B cell (primary cell): ENCODE measurements at regions not wholly inside any gene's neighbourhood (a gene's known extent, or its start where the extent isn't known, plus 50 kb on each side); places are given as distances from the start of the nearest gene placed in this dataset.

ENCODE experiments used
- ATAC-seq: fragments of 200-7000 bp; cut with Tn5 transposase; one replicate; pipeline ENCODE4 v1.10.0; 2021; ENCODE audit warnings: low read depth, mild to moderate bottlenecking, moderate number of reproducible peaks, moderate library complexity
- CTCF ChIA-PET: fragments of 350-600 bp; sonication (Branson Sonifier 250); formaldehyde crosslinking; loops from one replicate; lab custom pipeline; 2021; ENCODE audit warnings: antibody characterized with exemption, inconsistent platforms; lab: Charles Lee
- POLR2A ChIA-PET: fragments of 350-600 bp; sonication (Branson Sonifier 250); formaldehyde crosslinking; loops from one replicate; lab custom pipeline; 2021; ENCODE audit warnings: antibody characterized with exemption; lab: Charles Lee
- DNase-seq: peaks from one replicate; pipeline ENCODE4 v3.0.0; 2013
- H2AFZ ChIP-seq: 2 replicates; pipeline ENCODE4 v1.6.1; 2012; ENCODE audit warnings: mild to moderate bottlenecking, low read depth, low read length; ENCODE audit not compliant: insufficient read depth, poor library complexity, severe bottlenecking
- H3K27ac ChIP-seq, 2 donors: 1 replicate in 1 of 2; 2 replicates in 1 of 2; pipeline ENCODE4 v1.5.1; 2012 to 2013; ENCODE audit warnings: low read length in 2 of 2, mild to moderate bottlenecking in 2 of 2, moderate library complexity in 1 of 2
- H3K27me3 ChIP-seq, 4 experiments: fragments of 200-600 bp in 1 of 4; sonication (generic) in 1 of 4; replicated peaks in 1 of 4; 1 replicate in 2 of 4; 2 replicates in 2 of 4; pipeline versions ENCODE4 v1.6.1 to v1.7.0; 2013 to 2016; ENCODE audit warnings: low read length in 3 of 4, mild to moderate bottlenecking in 2 of 4, mixed read lengths in 1 of 4, moderate library complexity in 1 of 4; ENCODE audit not compliant: insufficient read depth in 4 of 4, control insufficient read depth in 3 of 4; ENCODE audit errors: control extremely low read depth in 1 of 4
- H3K36me3 ChIP-seq, 2 experiments: replicated peaks in 1 of 2; 1 replicate in 1 of 2; 2 replicates in 1 of 2; pipeline versions ENCODE4 v1.6.1 to v1.7.1; 2013; ENCODE audit warnings: low read length in 1 of 2; ENCODE audit not compliant: insufficient read depth in 2 of 2, control insufficient read depth in 1 of 2; ENCODE audit errors: control extremely low read depth in 1 of 2, extremely low read depth in 1 of 2
- H3K4me1 ChIP-seq, 2 donors: fragments of 200-600 bp in 1 of 2; sonication (generic) in 1 of 2; 1 replicate in 1 of 2; 2 replicates in 1 of 2; pipeline versions ENCODE4 v1.5.1 to v1.6.1; 2013 to 2017; ENCODE audit warnings: low read length in 2 of 2; ENCODE audit not compliant: control insufficient read depth in 2 of 2, insufficient read depth in 2 of 2
- H3K4me2 ChIP-seq: replicated peaks from 2 replicates; pipeline ENCODE3; 2012; ENCODE audit warnings: mild to moderate bottlenecking, low read depth, low read length; ENCODE audit not compliant: poor library complexity, severe bottlenecking
- H3K4me3 ChIP-seq, 5 experiments: fragments of 200-600 bp in 1 of 5; sonication (generic) in 1 of 5; 1 replicate in 3 of 5; 2 replicates in 2 of 5; pipeline versions ENCODE4 v1.5.1 to v1.7.0; 2011 to 2016; ENCODE audit warnings: low read length in 4 of 5, mild to moderate bottlenecking in 4 of 5, low read depth in 2 of 5, control low read depth in 1 of 5, moderate library complexity in 1 of 5; ENCODE audit not compliant: insufficient read depth in 1 of 5; ENCODE audit errors: control extremely low read depth in 1 of 5, extremely low read depth in 1 of 5
- H3K79me2 ChIP-seq: fragments of 200-600 bp; sonication (generic); one replicate; pipeline ENCODE4 v1.6.0; 2016; ENCODE audit warnings: low read length; ENCODE audit not compliant: control insufficient read depth, insufficient read depth
- H3K9ac ChIP-seq: fragments of 200-600 bp; sonication (generic); 2 replicates; pipeline ENCODE4 v1.6.1; 2017; ENCODE audit warnings: mild to moderate bottlenecking, low read length, moderate library complexity
- H3K9me3 ChIP-seq, 3 donors: one replicate each; pipeline versions ENCODE4 v1.6.1 to v1.7.1; 2013; ENCODE audit warnings: low read length in 2 of 3; ENCODE audit not compliant: control insufficient read depth in 2 of 3, insufficient read depth in 1 of 3; ENCODE audit errors: control extremely low read depth in 1 of 3
- H4K20me1 ChIP-seq: 2 replicates; pipeline ENCODE4 v1.6.0; 2012; ENCODE audit warnings: mild to moderate bottlenecking, low read length; ENCODE audit not compliant: insufficient read depth, control insufficient read depth, poor library complexity, severe bottlenecking
- H3K27ac Mint-ChIP-seq: one replicate; pipeline ENCODE4 v1.8.0; 2021; ENCODE audit warnings: mixed read lengths
- H3K27me3 Mint-ChIP-seq: one replicate; pipeline ENCODE4 v1.8.0; 2021; ENCODE audit warnings: mixed read lengths
- H3K4me1 Mint-ChIP-seq: one replicate; pipeline ENCODE4 v1.8.0; 2021; ENCODE audit warnings: mixed read lengths
- H3K4me3 Mint-ChIP-seq: one replicate; pipeline ENCODE4 v1.8.0; 2021; ENCODE audit warnings: mixed read lengths
- H3K9me3 Mint-ChIP-seq: one replicate; pipeline ENCODE4 v1.8.0; 2022; ENCODE audit warnings: mixed read lengths; ENCODE audit not compliant: insufficient read depth
- CTCF ChIP-seq: fragments of 200-600 bp; IDR thresholded peaks from one replicate; pipeline ENCODE4 v1.8.0; 2022; ENCODE audit warnings: antibody characterized with exemption, mild to moderate bottlenecking
- EZH2 ChIP-seq: IDR thresholded peaks from 2 replicates; pipeline ENCODE4 v1.6.1; 2012; ENCODE audit warnings: borderline replicate concordance, low read depth, mild to moderate bottlenecking, moderate library complexity, low read length; ENCODE audit not compliant: insufficient read depth, poor library complexity, severe bottlenecking
- WGBS: methylation state at CpG from one replicate; pipeline ENCODE4 v1.1.5; 2013; ENCODE audit warnings: missing lambda C conversion rate; ENCODE audit not compliant: insufficient coverage; 5-methylcytosine and 5-hydroxymethylcytosine counted together
- intact Hi-C: fragments of 100-400 bp; cut with micrococcal nuclease; formaldehyde crosslinking; loops from one replicate; pipeline ENCODE4 v1.10.0; 2022

GRCh38 chr1:69088571-69088970 lies 479.2 kb upstream of the LRRC7 start:
- Mint-ChIP-seq H3K27ac (no peak overlapping the region), H3K27me3 (no peaks in the 10 kb centered on the region), H3K9me3 (peaks cover 11% of the 10 kb centered on the region), H3K4me3 (no peak overlapping the region), H3K4me1 (no peaks in the 10 kb centered on the region)
- TF ChIP-seq CTCF (no peak), EZH2 (no peak)
- intact Hi-C loops, result no loop called here
- ATAC-seq (no peak), DNase-seq (no peak)
- POLR2A ChIA-PET, result no interaction called here
- no peaks in the 10 kb centered on the region for H3K36me3 ChIP-seq
- no peaks in the 10 kb centered on the region for H3K27me3 ChIP-seq
- no peak overlapping the region for H3K9ac ChIP-seq
- no peak overlapping the region for H3K27ac ChIP-seq
- H3K79me2 ChIP-seq, result no peaks in the 10 kb centered on the region
- H3K4me1 ChIP-seq, result no peaks in the 10 kb centered on the region
- CTCF ChIA-PET, result no interaction called here
- H4K20me1 ChIP-seq, result no peaks in the 10 kb centered on the region
- H3K4me2 ChIP-seq, result no peak overlapping the region
- 100% methylated on average over 1 of the region's 1 CpG for WGBS
- no peak overlapping the region for H2AFZ ChIP-seq
- no peak overlapping the region for H3K4me3 ChIP-seq
- peaks cover 0 to 8% (median 7%) of the 10 kb centered on the region in 3 donors for H3K9me3 ChIP-seq

- Mint-ChIP-seq H3K9me3 (peaks cover 7% of the 10 kb centered on the region), H3K4me1 (no peaks in the 10 kb centered on the region), H3K4me3 (no peak overlapping the region), H3K27me3 (no peaks in the 10 kb centered on the region), H3K27ac (no peak overlapping the region)
- Histone ChIP-seq H3K27ac (no peak overlapping the region), H3K79me2 (no peaks in the 10 kb centered on the region), H3K4me2 (no peak overlapping the region), H2AFZ (no peak overlapping the region), H4K20me1 (no peaks in the 10 kb centered on the region), H3K9ac (no peak overlapping the region), H3K4me3 (no peak overlapping the region), H3K36me3 (no peaks in the 10 kb centered on the region), H3K27me3 (no peaks in the 10 kb centered on the region), H3K9me3 (peaks cover 1 to 8% (median 7%) of the 10 kb centered on the region in 3 donors), H3K4me1 (no peaks in the 10 kb centered on the region)
- DNase-seq, result no peak
- intact Hi-C loops, result no loop called here
- no peak for ATAC-seq
- TF ChIP-seq CTCF, result no peak
- TF ChIP-seq EZH2, result no peak
- POLR2A ChIA-PET, result no interaction called here
- CTCF ChIA-PET, result no interaction called here
Measured at GRCh38 chr1:69090170-69090569, 477.6 kb upstream of the LRRC7 start.
